Psoas muscle (tissue), 7 donors: ENCODE measurements at regions not wholly inside any gene's neighbourhood (a gene's known extent, or its start where the extent isn't known, plus 50 kb on each side); places are given as distances from the start of the nearest gene placed in this dataset.

Source experiments
- ATAC-seq, 4 donors: fragments of 200-7000 bp; cut with Tn5 transposase; one replicate each; pipeline ENCODE4 v1.9.1; 2020; ENCODE audit warnings: moderate library complexity in 3 of 4, mild to moderate bottlenecking in 2 of 4
- DNase-seq, 2 donors: peaks; one replicate each; pipeline ENCODE4 v3.0.0-alpha.2; 2020
- H3K27ac ChIP-seq: fragments of 200-600 bp; one replicate; pipeline ENCODE4 v1.8.0; 2022
- H3K27me3 ChIP-seq, 3 donors: fragments of 200-600 bp in 1 of 3; one replicate each; pipeline versions ENCODE4 v1.6.1 to v1.8.0; 2013 to 2022; ENCODE audit warnings: low read length in 2 of 3, mild to moderate bottlenecking in 2 of 3, moderate library complexity in 1 of 3; ENCODE audit not compliant: insufficient read depth in 3 of 3
- H3K36me3 ChIP-seq, 2 donors: fragments of 200-600 bp in 1 of 2; one replicate each; pipeline versions ENCODE4 v1.6.1 to v1.8.0; 2013 to 2022; ENCODE audit warnings: low read depth in 1 of 2, mild to moderate bottlenecking in 1 of 2, moderate library complexity in 1 of 2; ENCODE audit not compliant: insufficient read depth in 1 of 2
- H3K4me1 ChIP-seq: fragments of 200-600 bp; one replicate; pipeline ENCODE4 v1.8.0; 2022
- H3K4me3 ChIP-seq: fragments of 200-600 bp; one replicate; pipeline ENCODE4 v1.8.0; 2022; ENCODE audit warnings: mild to moderate bottlenecking
- H3K9me3 ChIP-seq: fragments of 200-600 bp; one replicate; pipeline ENCODE4 v1.8.0; 2022
- WGBS, 3 donors: extraction: QIAGEN DNeasy Blood & Tissue Kit; methylation state at CpG; one replicate each; pipeline versions ENCODE4 v1.1.6 to v1.1.7; 2013; 5-methylcytosine and 5-hydroxymethylcytosine counted together
- intact Hi-C, 2 donors: fragments of 100-400 bp; cut with DNase I; formaldehyde crosslinking; loops; one replicate each; pipeline versions ENCODE4 v1.11.0 to v1.14.2; 2022
- TF ChIP-seq, protein P1 (sequence below): fragments of 200-600 bp; IDR thresholded peaks from one replicate; pipeline ENCODE4 v1.8.0; 2022; ENCODE audit warnings: antibody characterized with exemption
- donor health status: healthy with polysubstance abuse.
- donor health status: DM: no; HTN: no; CAD: no; lungs with moderate emphysema.
- donor health status: Bipolar disorder and iron deficiency.
- donor health status: healthy.
- donor health status: DM: yes; HTN: yes; CAD: no.
- donor health status: DM: no; HTN: no; CAD: no.
- donor health status: DM: yes; HTN: yes; CAD: no.

DNA sequence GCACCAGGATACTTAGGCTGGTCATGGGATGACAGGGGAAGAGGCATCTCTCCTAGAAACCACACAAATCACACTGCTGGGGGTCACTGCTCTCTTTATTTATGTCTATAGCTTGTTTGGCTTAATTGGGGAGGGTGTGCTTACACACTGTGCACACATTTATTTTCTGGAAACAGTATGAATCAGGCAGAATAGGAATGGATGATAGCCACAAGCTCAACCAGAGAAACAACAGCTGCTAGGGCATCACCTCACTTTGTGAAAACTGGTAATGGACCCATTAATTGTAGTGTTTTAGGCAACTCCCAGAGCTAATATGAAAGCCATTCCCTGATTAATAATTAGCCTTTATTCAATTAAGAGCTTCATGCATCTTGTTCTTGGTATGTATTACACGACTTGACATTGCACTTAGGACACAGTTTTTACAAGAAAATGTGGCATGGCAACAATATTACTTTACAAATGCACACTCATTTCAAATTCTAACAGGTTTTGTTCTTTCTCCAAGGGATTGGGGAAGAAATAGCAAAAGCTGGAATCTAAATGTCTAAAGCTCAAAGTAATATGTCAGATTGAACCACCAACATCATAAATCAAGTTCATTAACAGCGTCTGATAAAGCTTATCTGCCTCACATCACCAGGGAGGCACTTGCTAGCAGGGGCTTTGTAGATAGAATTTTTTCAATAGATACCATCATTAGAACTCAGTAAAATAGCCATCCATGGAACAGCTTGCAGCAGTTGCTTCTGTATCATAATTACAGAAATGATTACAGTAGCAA lies 361.9 kb upstream of the FSHR start:
- TF ChIP-seq, protein P1, sequence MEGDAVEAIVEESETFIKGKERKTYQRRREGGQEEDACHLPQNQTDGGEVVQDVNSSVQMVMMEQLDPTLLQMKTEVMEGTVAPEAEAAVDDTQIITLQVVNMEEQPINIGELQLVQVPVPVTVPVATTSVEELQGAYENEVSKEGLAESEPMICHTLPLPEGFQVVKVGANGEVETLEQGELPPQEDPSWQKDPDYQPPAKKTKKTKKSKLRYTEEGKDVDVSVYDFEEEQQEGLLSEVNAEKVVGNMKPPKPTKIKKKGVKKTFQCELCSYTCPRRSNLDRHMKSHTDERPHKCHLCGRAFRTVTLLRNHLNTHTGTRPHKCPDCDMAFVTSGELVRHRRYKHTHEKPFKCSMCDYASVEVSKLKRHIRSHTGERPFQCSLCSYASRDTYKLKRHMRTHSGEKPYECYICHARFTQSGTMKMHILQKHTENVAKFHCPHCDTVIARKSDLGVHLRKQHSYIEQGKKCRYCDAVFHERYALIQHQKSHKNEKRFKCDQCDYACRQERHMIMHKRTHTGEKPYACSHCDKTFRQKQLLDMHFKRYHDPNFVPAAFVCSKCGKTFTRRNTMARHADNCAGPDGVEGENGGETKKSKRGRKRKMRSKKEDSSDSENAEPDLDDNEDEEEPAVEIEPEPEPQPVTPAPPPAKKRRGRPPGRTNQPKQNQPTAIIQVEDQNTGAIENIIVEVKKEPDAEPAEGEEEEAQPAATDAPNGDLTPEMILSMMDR: no peak
- 47 to 56% (median 52%) methylated on average over 2 of the region's 2 CpGs for WGBS, 3 donors

DNA sequence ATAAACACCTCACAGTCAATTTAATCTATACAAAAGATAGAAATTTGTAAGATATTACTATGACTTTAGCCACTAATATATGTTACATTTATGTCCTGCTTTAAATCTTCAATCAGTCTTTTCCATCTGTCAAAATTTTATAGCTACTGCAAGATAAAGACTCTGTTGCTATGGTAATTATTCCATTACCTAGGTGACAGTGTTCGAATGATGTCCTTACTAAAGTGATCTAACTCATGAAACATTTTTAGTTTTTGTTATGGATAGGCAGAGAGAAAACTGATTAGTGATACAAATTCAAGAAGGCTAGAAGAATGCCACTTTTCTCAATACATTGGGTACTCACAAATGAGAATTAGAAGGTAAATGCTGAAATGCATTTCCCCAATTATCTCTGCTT lies 359.9 kb upstream of the FSHR start:
- H3K36me3 ChIP-seq: no peaks in the 10 kb centered on the region
- TF ChIP-seq, protein P1: no peak
- H3K9me3 ChIP-seq: no peaks in the 10 kb centered on the region
- ATAC-seq (no peak), DNase-seq (no peak)
- H3K27ac ChIP-seq: no peak overlapping the region
- H3K27me3 ChIP-seq: no peaks in the 10 kb centered on the region
- WGBS, 3 donors: 51 to 61% (median 53%) methylated on average over 1 of the region's 1 CpG
- intact Hi-C loops: no loop called here
- no peaks in the 10 kb centered on the region for H3K4me1 ChIP-seq
- no peak overlapping the region for H3K4me3 ChIP-seq

More for the DNA sequence above, 361.9 kb upstream of the FSHR start:
- H3K27me3 ChIP-seq: no peaks in the 10 kb centered on the region
- no peaks in the 10 kb centered on the region for H3K36me3 ChIP-seq
- no peaks in the 10 kb centered on the region for H3K4me1 ChIP-seq
- H3K9me3 ChIP-seq: no peaks in the 10 kb centered on the region
- no peak for DNase-seq
- intact Hi-C loops: no loop called here
- no peak overlapping the region for H3K27ac ChIP-seq
- no peak overlapping the region for H3K4me3 ChIP-seq
- ATAC-seq: no peak

DNA sequence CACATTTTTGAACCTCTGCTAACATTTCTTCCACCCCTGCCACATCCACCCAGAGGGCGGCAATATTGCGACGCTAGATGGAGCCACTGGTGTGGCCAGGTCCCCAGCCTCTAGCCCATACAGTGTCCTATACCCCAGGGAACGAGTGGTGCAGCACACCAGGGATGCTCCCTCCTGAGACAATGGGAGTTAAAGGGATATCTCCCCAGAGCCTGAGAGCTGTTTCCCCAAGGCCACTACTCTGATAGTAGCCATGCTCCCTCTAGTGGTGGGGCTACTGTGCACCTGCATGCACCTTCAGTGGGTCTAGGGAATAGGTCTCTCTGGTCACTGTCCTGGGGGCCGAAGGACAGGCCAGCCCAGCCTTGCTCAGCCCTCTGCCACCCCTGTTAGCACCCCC lies 336.4 kb upstream of the FSHR start:
- 42 to 65% (median 52%) methylated on average over 5 of the region's 5 CpGs for WGBS, 3 donors
- intact Hi-C loops: no loop called here
- H3K27ac ChIP-seq: no peak overlapping the region
- H3K4me1 ChIP-seq: no peaks in the 10 kb centered on the region
- ATAC-seq (no peak), DNase-seq (no peak)
- no peaks in the 10 kb centered on the region for H3K27me3 ChIP-seq
- H3K36me3 ChIP-seq: no peaks in the 10 kb centered on the region
- TF ChIP-seq, protein P1: no peak
- no peak overlapping the region for H3K4me3 ChIP-seq
- H3K9me3 ChIP-seq: peaks cover 3% of the 10 kb centered on the region

DNA sequence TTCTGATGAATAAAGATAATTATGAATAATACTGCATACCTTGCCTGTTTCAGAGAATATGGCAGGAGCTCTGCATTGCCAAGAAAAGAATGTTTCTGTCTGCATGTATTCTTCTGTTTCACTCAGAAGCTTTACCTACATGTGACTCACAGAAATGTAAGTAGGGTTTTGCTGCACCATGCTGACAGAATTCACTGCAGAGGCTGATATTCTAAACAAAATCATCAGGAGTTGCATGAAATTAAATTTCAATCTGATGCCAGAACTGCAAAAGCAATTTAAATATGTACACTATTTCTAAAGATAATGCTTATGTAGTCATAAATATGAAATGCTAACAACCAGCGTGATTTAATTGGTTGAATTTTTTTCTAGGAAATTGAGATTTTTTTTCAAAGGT lies 332.8 kb upstream of the FSHR start:
- WGBS, 3 donors: 85 to 89% (median 86%) methylated on average over 1 of the region's 1 CpG
- H3K27ac ChIP-seq: no peak overlapping the region
- no peak for DNase-seq
- no peaks in the 10 kb centered on the region for H3K9me3 ChIP-seq
- H3K36me3 ChIP-seq: no peaks in the 10 kb centered on the region
- TF ChIP-seq, protein P1: no peak
- intact Hi-C loops: no loop called here
- no peaks in the 10 kb centered on the region for H3K27me3 ChIP-seq
- ATAC-seq: no peak
- H3K4me3 ChIP-seq: no peak overlapping the region
- H3K4me1 ChIP-seq: no peaks in the 10 kb centered on the region

- intact Hi-C loops: no loop called here
- TF ChIP-seq, protein P1: no peak
- no peaks in the 10 kb centered on the region for H3K9me3 ChIP-seq
Observed at GRCh38 chr2:49480520-49480919, 326.2 kb upstream of the FSHR start.

More at GRCh38 chr2:49480520-49480919, 326.2 kb upstream of the FSHR start:
- ATAC-seq (no peak), DNase-seq (no peak)
- WGBS, 3 donors: 50 to 63% (median 58%) methylated on average over 1 of the region's 1 CpG
- H3K4me1 ChIP-seq: no peaks in the 10 kb centered on the region
- no peaks in the 10 kb centered on the region for H3K36me3 ChIP-seq
- H3K27me3 ChIP-seq: no peaks in the 10 kb centered on the region
- H3K4me3 ChIP-seq: no peak overlapping the region
- H3K27ac ChIP-seq: no peak overlapping the region
